ENCODE measurements at regions not wholly inside any gene's neighbourhood (a gene's known extent, or its start where the extent isn't known, plus 50 kb on each side); places are given as distances from the start of the nearest gene placed in this dataset.
"Not testable (repeated sequence)": the region's sequence is repeated elsewhere in the genome, so short reads cannot be mapped to it uniquely, and the experiment has no call there.

DNA sequence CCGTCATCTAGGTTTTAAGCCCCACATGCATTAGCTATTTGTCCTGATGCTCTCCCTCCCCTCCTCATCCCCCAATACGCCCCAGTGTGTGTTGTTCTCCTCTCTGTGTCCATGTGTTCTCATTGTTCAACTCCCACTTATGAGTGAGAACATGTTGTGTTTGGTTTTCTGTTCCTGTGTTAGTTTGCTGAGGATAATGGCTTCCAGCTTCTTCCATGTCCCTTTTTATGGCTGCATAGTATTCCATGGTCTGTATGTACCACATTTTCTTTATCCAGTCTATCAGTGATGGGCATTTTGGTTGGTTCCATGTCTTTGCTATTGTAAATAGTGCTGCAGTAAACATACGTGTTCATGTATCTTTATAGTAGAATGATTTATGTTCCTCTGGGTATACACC lies 59.0 kb upstream of the ATXN1 start:
- TF ChIP-seq, protein P1, sequence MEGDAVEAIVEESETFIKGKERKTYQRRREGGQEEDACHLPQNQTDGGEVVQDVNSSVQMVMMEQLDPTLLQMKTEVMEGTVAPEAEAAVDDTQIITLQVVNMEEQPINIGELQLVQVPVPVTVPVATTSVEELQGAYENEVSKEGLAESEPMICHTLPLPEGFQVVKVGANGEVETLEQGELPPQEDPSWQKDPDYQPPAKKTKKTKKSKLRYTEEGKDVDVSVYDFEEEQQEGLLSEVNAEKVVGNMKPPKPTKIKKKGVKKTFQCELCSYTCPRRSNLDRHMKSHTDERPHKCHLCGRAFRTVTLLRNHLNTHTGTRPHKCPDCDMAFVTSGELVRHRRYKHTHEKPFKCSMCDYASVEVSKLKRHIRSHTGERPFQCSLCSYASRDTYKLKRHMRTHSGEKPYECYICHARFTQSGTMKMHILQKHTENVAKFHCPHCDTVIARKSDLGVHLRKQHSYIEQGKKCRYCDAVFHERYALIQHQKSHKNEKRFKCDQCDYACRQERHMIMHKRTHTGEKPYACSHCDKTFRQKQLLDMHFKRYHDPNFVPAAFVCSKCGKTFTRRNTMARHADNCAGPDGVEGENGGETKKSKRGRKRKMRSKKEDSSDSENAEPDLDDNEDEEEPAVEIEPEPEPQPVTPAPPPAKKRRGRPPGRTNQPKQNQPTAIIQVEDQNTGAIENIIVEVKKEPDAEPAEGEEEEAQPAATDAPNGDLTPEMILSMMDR (IDR thresholded peaks at IDR 0.05), result not testable (repeated sequence)
- not testable (repeated sequence) for TF ChIP-seq POLR2A, EP300, POLR2AphosphoS5 (IDR thresholded peaks at IDR 0.05)
